Uterus (tissue), 3 donors: ENCODE measurements at regions not wholly inside any gene's neighbourhood (a gene's known extent, or its start where the extent isn't known, plus 50 kb on each side); places are given as distances from the start of the nearest gene placed in this dataset.

Experiments
- DNase-seq, 2 donors: peaks; one replicate each; pipeline ENCODE4 v3.0.0-alpha.2; 2019 to 2020
- H3K27ac ChIP-seq, 2 donors: fragments of 200-600 bp; sonication (generic); 1 replicate in 1 of 2; 2 replicates in 1 of 2; pipeline ENCODE4 v1.5.1; 2016 to 2018
- H3K27me3 ChIP-seq, 2 donors: fragments of 200-600 bp; sonication (generic); one replicate each; pipeline ENCODE4 v1.5.1; 2018 to 2019; ENCODE audit warnings: control low read depth in 1 of 2
- H3K36me3 ChIP-seq, 2 donors: fragments of 200-600 bp; sonication (generic); one replicate each; pipeline ENCODE4 v1.5.1; 2019; ENCODE audit warnings: control low read depth in 1 of 2
- H3K4me1 ChIP-seq, 2 donors: fragments of 200-600 bp; sonication (generic); one replicate each; pipeline ENCODE4 v1.5.1; 2018 to 2019; ENCODE audit warnings: control low read depth in 1 of 2
- H3K4me3 ChIP-seq, 2 donors: fragments of 200-600 bp; sonication (generic); 1 replicate in 1 of 2; 2 replicates in 1 of 2; pipeline ENCODE4 v1.5.1; 2018 to 2019; ENCODE audit warnings: mild to moderate bottlenecking in 1 of 2
- H3K9me3 ChIP-seq, 2 donors: fragments of 200-600 bp; sonication (generic); one replicate each; pipeline ENCODE4 v1.5.1; 2019; ENCODE audit warnings: control low read depth in 1 of 2
- POLR2A ChIP-seq, 2 donors: fragments of 450-650 bp; IDR thresholded peaks; one replicate each; pipeline ENCODE4 v1.6.1; 2016; ENCODE audit warnings: antibody characterized with exemption in 2 of 2, mild to moderate bottlenecking in 1 of 2, moderate library complexity in 1 of 2
- intact Hi-C: fragments of 100-400 bp; cut with DNase I; formaldehyde crosslinking; loops from one replicate; pipeline ENCODE4 v1.15.1; 2023; ENCODE audit warnings: low total_unique reads
- TF ChIP-seq, protein P1 (sequence below), 4 experiments: fragments of 200-600 bp in 2 of 4; fragments of 450-650 bp in 2 of 4; sonication (generic) in 2 of 4; IDR thresholded peaks; one replicate each; pipeline ENCODE4 v1.5.1; 2016 to 2019; ENCODE audit warnings: antibody characterized with exemption in 4 of 4, mild to moderate bottlenecking in 2 of 4, moderate library complexity in 1 of 4
- donor health status: DM: yes; HTN: yes; CAD: no.

DNA sequence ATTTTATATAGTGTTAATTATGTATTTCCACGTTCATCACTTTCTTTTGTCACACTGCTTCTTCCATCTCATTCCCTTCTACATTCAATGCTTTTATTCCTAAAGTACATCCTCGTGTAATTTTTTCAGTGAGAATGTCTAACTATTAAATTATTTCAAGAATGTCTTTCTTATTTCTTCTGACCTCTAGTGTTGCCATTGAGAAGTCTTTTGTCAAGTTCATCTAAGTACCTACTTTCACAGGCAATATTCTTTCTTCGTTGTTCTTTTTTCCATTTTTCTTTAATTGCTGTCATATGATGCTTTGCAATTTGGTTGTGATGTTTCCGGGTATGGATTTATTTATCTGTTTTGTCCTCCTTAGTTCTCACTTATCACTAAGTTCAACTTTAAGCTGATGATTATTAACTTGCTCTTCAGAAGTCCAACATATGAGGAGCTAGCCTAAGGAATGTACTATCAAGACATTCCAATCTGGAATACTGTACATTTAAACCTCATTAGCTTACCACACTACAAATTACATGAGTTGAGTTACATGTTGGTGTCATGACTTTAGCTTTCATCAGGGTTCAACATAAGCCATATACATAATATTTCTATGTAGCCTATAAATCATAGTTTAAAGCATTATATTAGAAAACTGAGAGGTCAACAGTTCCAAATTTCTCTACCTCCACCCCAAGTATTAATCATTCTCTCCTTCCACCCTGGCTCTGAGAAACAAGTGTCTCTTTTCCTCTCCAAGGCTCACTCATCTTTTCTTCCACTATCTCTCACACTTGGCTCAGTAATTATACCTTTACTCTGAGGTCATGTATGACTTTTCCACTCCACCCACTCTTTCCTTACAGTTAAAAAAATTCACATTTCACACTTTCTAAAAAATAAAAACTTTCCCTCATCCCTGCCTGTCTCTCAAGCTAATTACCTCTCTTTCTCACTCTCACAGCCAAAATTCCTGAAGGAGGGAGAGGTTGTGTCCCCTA, 81.5 kb downstream of the COX18 start:
- no peaks in the 10 kb centered on the region for H3K4me1 ChIP-seq
- H3K27ac ChIP-seq = no peak overlapping the region
- no peak for TF ChIP-seq POLR2A (IDR thresholded peaks at IDR 0.05)
- TF ChIP-seq, protein P1, sequence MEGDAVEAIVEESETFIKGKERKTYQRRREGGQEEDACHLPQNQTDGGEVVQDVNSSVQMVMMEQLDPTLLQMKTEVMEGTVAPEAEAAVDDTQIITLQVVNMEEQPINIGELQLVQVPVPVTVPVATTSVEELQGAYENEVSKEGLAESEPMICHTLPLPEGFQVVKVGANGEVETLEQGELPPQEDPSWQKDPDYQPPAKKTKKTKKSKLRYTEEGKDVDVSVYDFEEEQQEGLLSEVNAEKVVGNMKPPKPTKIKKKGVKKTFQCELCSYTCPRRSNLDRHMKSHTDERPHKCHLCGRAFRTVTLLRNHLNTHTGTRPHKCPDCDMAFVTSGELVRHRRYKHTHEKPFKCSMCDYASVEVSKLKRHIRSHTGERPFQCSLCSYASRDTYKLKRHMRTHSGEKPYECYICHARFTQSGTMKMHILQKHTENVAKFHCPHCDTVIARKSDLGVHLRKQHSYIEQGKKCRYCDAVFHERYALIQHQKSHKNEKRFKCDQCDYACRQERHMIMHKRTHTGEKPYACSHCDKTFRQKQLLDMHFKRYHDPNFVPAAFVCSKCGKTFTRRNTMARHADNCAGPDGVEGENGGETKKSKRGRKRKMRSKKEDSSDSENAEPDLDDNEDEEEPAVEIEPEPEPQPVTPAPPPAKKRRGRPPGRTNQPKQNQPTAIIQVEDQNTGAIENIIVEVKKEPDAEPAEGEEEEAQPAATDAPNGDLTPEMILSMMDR (IDR thresholded peaks at IDR 0.05) = no peak
- H3K4me3 ChIP-seq = no peak overlapping the region
- intact Hi-C loops = no loop called here
- H3K27me3 ChIP-seq = no peaks in the 10 kb centered on the region
- no peak for DNase-seq
- H3K36me3 ChIP-seq = no peaks in the 10 kb centered on the region
- H3K9me3 ChIP-seq = no peaks in the 10 kb centered on the region

DNA sequence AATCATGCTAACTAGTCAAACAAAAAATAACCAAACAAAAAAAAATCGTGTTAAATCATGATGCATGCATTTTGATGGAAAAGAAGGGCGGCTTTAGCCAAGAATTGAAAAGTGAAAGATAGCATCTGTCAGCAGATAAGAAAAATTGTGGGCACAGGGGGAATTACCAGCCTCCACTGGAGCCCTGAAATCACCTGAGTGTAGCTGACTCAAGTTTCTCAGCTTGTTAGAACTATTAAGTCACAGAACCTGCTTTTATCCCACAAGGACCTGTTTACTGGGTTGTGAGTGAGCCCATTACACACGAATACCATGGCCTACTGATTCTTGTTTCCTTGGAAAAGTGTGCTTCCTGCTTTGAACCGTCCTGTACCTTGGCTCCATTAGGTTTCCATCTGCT, 85.2 kb downstream of the COX18 start:
- no peaks in the 10 kb centered on the region for H3K27me3 ChIP-seq
- no peak overlapping the region for H3K27ac ChIP-seq
- H3K4me3 ChIP-seq = no peak overlapping the region
- no peaks in the 10 kb centered on the region for H3K36me3 ChIP-seq
- DNase-seq = no peak
- no peak for TF ChIP-seq POLR2A (IDR thresholded peaks at IDR 0.05)
- H3K9me3 ChIP-seq = no peaks in the 10 kb centered on the region
- intact Hi-C loops = no loop called here
- no peaks in the 10 kb centered on the region for H3K4me1 ChIP-seq

DNA sequence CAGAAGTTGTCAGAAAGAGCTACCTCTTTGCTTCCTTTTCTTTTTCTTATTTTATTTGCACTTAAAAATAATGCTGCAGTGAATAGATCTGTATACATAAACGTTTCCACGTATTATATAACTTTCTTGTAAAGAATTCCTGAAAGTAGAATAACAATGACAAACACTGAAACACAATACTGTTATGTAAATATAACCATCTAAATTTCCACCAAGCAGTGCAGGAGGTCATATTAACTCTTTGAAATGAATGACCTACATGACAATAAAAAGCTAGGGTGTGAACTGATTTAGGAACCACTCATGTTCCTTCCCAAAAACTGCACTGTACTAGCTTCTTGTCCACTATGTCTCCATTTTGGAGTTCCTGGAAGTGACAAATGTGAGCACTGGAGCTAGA, 85.8 kb downstream of the COX18 start:
- no peak for DNase-seq
- intact Hi-C loops = no loop called here
- Histone ChIP-seq H3K4me1 (no peaks in the 10 kb centered on the region), H3K4me3 (no peak overlapping the region), H3K36me3 (no peaks in the 10 kb centered on the region), H3K27ac (no peak overlapping the region), H3K9me3 (no peaks in the 10 kb centered on the region), H3K27me3 (no peaks in the 10 kb centered on the region)
- TF ChIP-seq POLR2A (IDR thresholded peaks at IDR 0.05) = no peak
- TF ChIP-seq, protein P1 (IDR thresholded peaks at IDR 0.05) = no peak

DNA sequence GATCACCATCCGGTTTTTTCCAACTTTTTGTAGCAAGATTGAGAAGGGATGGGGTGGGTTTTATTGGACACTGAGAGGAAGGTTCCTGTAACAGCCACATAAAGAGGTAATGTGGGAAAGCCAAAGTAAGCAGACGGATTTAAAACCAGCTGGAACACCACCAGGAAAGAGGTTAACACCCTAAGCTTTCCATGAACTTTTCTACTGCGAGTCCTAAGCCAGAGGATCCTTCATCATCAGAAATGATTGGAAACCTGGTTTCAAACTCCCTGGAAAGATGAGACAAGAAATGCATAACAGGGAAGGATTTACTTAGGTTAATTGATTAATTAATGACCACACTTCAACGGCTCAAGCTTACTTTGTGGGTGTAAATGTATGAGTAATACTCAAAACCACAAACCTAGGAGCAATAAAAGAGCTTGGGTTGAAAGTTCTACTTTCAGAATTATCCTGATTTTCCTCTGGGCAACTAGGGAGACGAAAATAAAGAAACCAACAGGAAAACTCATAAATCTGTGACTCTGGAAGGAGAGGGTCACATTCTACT, 91.5 kb downstream of the COX18 start:
- Histone ChIP-seq H3K9me3 (no peaks in the 10 kb centered on the region), H3K27me3 (no peaks in the 10 kb centered on the region), H3K4me1 (no peaks in the 10 kb centered on the region), H3K27ac (no peak overlapping the region), H3K36me3 (no peaks in the 10 kb centered on the region), H3K4me3 (no peak overlapping the region)
- no peak for DNase-seq
- intact Hi-C loops = no loop called here
- TF ChIP-seq, protein P1 (IDR thresholded peaks at IDR 0.05) = no peak
- TF ChIP-seq POLR2A (IDR thresholded peaks at IDR 0.05) = no peak

DNA sequence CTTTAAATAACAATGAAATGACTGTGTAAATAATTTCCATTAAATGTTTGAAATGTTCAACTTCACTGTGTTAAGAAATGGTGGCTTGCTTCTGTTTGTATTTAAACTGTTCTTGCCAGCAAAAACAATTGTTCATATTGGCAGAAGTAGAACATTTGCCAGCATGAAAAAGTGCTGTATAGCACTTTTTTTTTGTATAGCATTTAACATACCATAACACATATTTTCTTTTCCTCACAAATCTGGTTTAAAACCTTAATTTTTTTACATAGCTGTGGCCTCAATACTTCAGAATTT, 94.1 kb downstream of the COX18 start:
- H3K36me3 ChIP-seq = no peaks in the 10 kb centered on the region
- H3K27ac ChIP-seq = no peak overlapping the region
- no peaks in the 10 kb centered on the region for H3K27me3 ChIP-seq
- TF ChIP-seq POLR2A (IDR thresholded peaks at IDR 0.05) = no peak
- TF ChIP-seq, protein P1 (IDR thresholded peaks at IDR 0.05) = no peak
- H3K4me1 ChIP-seq = no peaks in the 10 kb centered on the region
- H3K9me3 ChIP-seq = no peaks in the 10 kb centered on the region
- intact Hi-C loops = no loop called here
- no peak for DNase-seq
- H3K4me3 ChIP-seq = no peak overlapping the region
